H1 (cell line): ENCODE measurements at regions not wholly inside any gene's neighbourhood (a gene's known extent, or its start where the extent isn't known, plus 50 kb on each side); places are given as distances from the start of the nearest gene placed in this dataset.

Source experiments
- CTCF ChIA-PET: fragments of 300-600 bp; sonication (Branson Sonifier 250); formaldehyde crosslinking; loops from one replicate; lab custom pipeline; 2021; ENCODE audit not compliant: partially characterized antibody; lab: Charles Lee
- POLR2A ChIA-PET: fragments of 300-600 bp; sonication (Branson Sonifier 250); formaldehyde crosslinking; loops from one replicate; lab custom pipeline; 2021; ENCODE audit warnings: inconsistent platforms; ENCODE audit not compliant: partially characterized antibody; lab: Charles Lee
- DNase-seq, 2 experiments: peaks; one replicate each; pipeline versions ENCODE4 v3.0.0 to v3.0.0-alpha.2; 2010 to 2022; ENCODE audit warnings: low spot score in 2 of 2, low read depth in 1 of 2, mixed read lengths in 1 of 2
- FAIRE-seq: peaks from 2 replicates; lab custom pipeline; 2011; peaks lifted over from hg19 to GRCh38; lab: Jason Lieb, UNC
- H2AFZ ChIP-seq: 2 replicates; pipeline ENCODE4 v1.8.1; 2012; ENCODE audit warnings: low read length, inconsistent platforms
- H2AK5ac ChIP-seq: 2 replicates; pipeline ENCODE4 v1.6.1; 2013; ENCODE audit warnings: low read depth, low read length
- H2BK120ac ChIP-seq: replicated peaks from 2 replicates; pipeline ENCODE3; 2013; ENCODE audit warnings: low read depth, low read length, inconsistent platforms
- H2BK12ac ChIP-seq: 2 replicates; pipeline ENCODE4 v1.6.1; 2013; ENCODE audit warnings: low read depth, low read length
- H2BK15ac ChIP-seq: 2 replicates; pipeline ENCODE4 v1.6.1; 2013; ENCODE audit warnings: low read length
- H2BK20ac ChIP-seq: 2 replicates; pipeline ENCODE4 v1.6.1; 2013; ENCODE audit warnings: low read length
- H2BK5ac ChIP-seq: 2 replicates; pipeline ENCODE4 v1.6.1; 2013; ENCODE audit warnings: low read depth, low read length
- H3K14ac ChIP-seq: 2 replicates; pipeline ENCODE4 v1.6.1; 2013; ENCODE audit warnings: inconsistent platforms; ENCODE audit not compliant: insufficient read length
- H3K18ac ChIP-seq: 2 replicates; pipeline ENCODE4 v1.6.1; 2013; ENCODE audit warnings: low read length; ENCODE audit errors: extremely low read depth
- H3K23ac ChIP-seq: 2 replicates; pipeline ENCODE4 v1.6.1; 2013; ENCODE audit warnings: inconsistent platforms; ENCODE audit not compliant: insufficient read length
- H3K23me2 ChIP-seq: 2 replicates; pipeline ENCODE4 v1.6.1; 2013; ENCODE audit warnings: low read depth, low read length
- H3K27ac ChIP-seq: 2 replicates; pipeline ENCODE4 v1.6.1; 2011; ENCODE audit warnings: low read depth, low read length, inconsistent platforms
- H3K27me3 ChIP-seq, 4 experiments: replicated peaks in 1 of 4; 1 replicate in 1 of 4; 2 replicates in 3 of 4; pipeline versions ENCODE4 v1.6.1 to v1.8.1; 2011 to 2013; ENCODE audit warnings: low read length in 3 of 4, mild to moderate bottlenecking in 3 of 4, inconsistent platforms in 2 of 4, mixed read lengths in 2 of 4, moderate library complexity in 1 of 4; ENCODE audit not compliant: control insufficient read depth in 3 of 4, insufficient read depth in 3 of 4; ENCODE audit errors: extremely low read depth in 1 of 4
- H3K36me3 ChIP-seq, 4 experiments: 2 replicates each; pipeline versions ENCODE4 v1.6.1 to v1.8.1; 2011 to 2013; ENCODE audit warnings: mild to moderate bottlenecking in 4 of 4, low read length in 3 of 4, moderate library complexity in 2 of 4, control low read depth in 1 of 4, inconsistent platforms in 1 of 4; ENCODE audit not compliant: insufficient read depth in 4 of 4, control insufficient read depth in 2 of 4
- H3K4ac ChIP-seq: replicated peaks from 2 replicates; pipeline ENCODE3; 2013; ENCODE audit warnings: low read length, low read depth, mixed read lengths, inconsistent platforms; ENCODE audit not compliant: insufficient read length
- H3K4me1 ChIP-seq, 4 experiments: replicated peaks in 1 of 4; 1 replicate in 1 of 4; 2 replicates in 3 of 4; pipeline versions ENCODE4 v1.6.1 to v1.8.1; 2011 to 2013; ENCODE audit warnings: low read length in 3 of 4, inconsistent platforms in 2 of 4, mixed read lengths in 1 of 4; ENCODE audit not compliant: insufficient read depth in 4 of 4, control insufficient read depth in 3 of 4
- H3K4me2 ChIP-seq, 2 experiments: 2 replicates each; pipeline versions ENCODE4 v1.6.1 to v1.8.1; 2011 to 2013; ENCODE audit warnings: low read depth in 2 of 2, low read length in 2 of 2, control low read depth in 1 of 2, inconsistent platforms in 1 of 2, mild to moderate bottlenecking in 1 of 2; ENCODE audit not compliant: insufficient read depth in 1 of 2
- H3K4me3 ChIP-seq, 4 experiments: fragments of 200-600, 300-600 bp in 1 of 4; sonication (generic), shearing (Covaris generic), sonication (Bioruptor Twin) in 1 of 4; 2 replicates each; pipeline versions ENCODE4 v1.5.1 to v1.8.1; 2011 to 2016; ENCODE audit warnings: low read length in 4 of 4, low read depth in 3 of 4, control low read depth in 2 of 4, inconsistent platforms in 2 of 4, mild to moderate bottlenecking in 2 of 4, mixed read lengths in 1 of 4, moderate library complexity in 1 of 4; ENCODE audit not compliant: insufficient read depth in 2 of 4; ENCODE audit errors: extremely low read depth in 1 of 4
- H3K56ac ChIP-seq: replicated peaks from 2 replicates; pipeline ENCODE3; 2013; ENCODE audit warnings: low read depth, mild to moderate bottlenecking, mixed read lengths, low read length, inconsistent platforms; ENCODE audit not compliant: insufficient read length
- H3K79me1 ChIP-seq: 2 replicates; pipeline ENCODE4 v1.6.1; 2013; ENCODE audit warnings: low read depth, low read length, control low read depth
- H3K79me2 ChIP-seq, 2 experiments: 2 replicates each; pipeline versions ENCODE4 v1.6.1 to v1.8.1; 2012 to 2013; ENCODE audit warnings: low read length in 2 of 2, mild to moderate bottlenecking in 2 of 2, inconsistent platforms in 1 of 2; ENCODE audit not compliant: insufficient read depth in 2 of 2, control insufficient read depth in 1 of 2
- H3K9ac ChIP-seq, 4 experiments: replicated peaks in 1 of 4; 1 replicate in 1 of 4; 2 replicates in 3 of 4; pipeline versions ENCODE4 v1.6.1 to v1.8.1; 2011 to 2013; ENCODE audit warnings: low read depth in 3 of 4, low read length in 3 of 4, control low read depth in 2 of 4, mild to moderate bottlenecking in 2 of 4, moderate library complexity in 2 of 4, inconsistent platforms in 1 of 4; ENCODE audit errors: extremely low read depth in 1 of 4
- H3K9me3 ChIP-seq, 2 experiments: 2 replicates each; pipeline versions ENCODE4 v1.6.1 to v1.8.1; 2012 to 2013; ENCODE audit warnings: mild to moderate bottlenecking in 2 of 2, moderate library complexity in 2 of 2, control low read depth in 1 of 2, inconsistent platforms in 1 of 2, low read depth in 1 of 2, low read length in 1 of 2, mixed read lengths in 1 of 2; ENCODE audit not compliant: insufficient read depth in 2 of 2
- H4K20me1 ChIP-seq, 2 experiments: replicated peaks in 1 of 2; 2 replicates each; pipeline versions ENCODE3 to v1.8.1; 2011 to 2013; ENCODE audit warnings: inconsistent platforms in 2 of 2, low read length in 2 of 2, mild to moderate bottlenecking in 1 of 2; ENCODE audit not compliant: insufficient read depth in 2 of 2, control insufficient read depth in 1 of 2
- H4K5ac ChIP-seq: 2 replicates; pipeline ENCODE4 v1.6.1; 2013; ENCODE audit warnings: low read length, low read depth, mixed read lengths, inconsistent platforms; ENCODE audit not compliant: insufficient read length
- H4K8ac ChIP-seq: 2 replicates; pipeline ENCODE4 v1.8.0; 2013; ENCODE audit warnings: mild to moderate bottlenecking, moderate library complexity, low read length, inconsistent platforms; ENCODE audit not compliant: insufficient read depth; ENCODE audit errors: extremely low read depth
- H4K91ac ChIP-seq: replicated peaks from 2 replicates; pipeline ENCODE3; 2013; ENCODE audit warnings: low read length, mixed read lengths, inconsistent platforms; ENCODE audit not compliant: insufficient read length
- BACH1 ChIP-seq: IDR thresholded peaks from 2 replicates; pipeline ENCODE4 v1.6.1; 2012; ENCODE audit warnings: low read length, improper control_type of control experiment
- CHD1 ChIP-seq: IDR thresholded peaks from 2 replicates; pipeline ENCODE4 v1.6.1; 2012; ENCODE audit warnings: low read depth, low read length, improper control_type of control experiment
- CHD2 ChIP-seq: IDR thresholded peaks from 2 replicates; pipeline ENCODE4 v1.6.1; 2012; ENCODE audit warnings: low read length, improper control_type of control experiment
- POLR2A ChIP-seq, 2 experiments: IDR thresholded peaks; 1 replicate in 1 of 2; 2 replicates in 1 of 2; pipeline ENCODE4 v1.6.1; 2011; ENCODE audit warnings: low read depth in 2 of 2, low read length in 2 of 2, mild to moderate bottlenecking in 2 of 2; ENCODE audit errors: control extremely low read depth in 1 of 2
- POU5F1 ChIP-seq: IDR thresholded peaks from 2 replicates; pipeline ENCODE4 v1.6.1; 2011; ENCODE audit warnings: low read depth, mild to moderate bottlenecking, low read length, moderate library complexity
- RFX5 ChIP-seq: IDR thresholded peaks from 2 replicates; pipeline ENCODE4 v1.6.1; 2011; ENCODE audit warnings: low read depth, low read length, improper control_type of control experiment, borderline replicate concordance
- RNF2 ChIP-seq: fragments of 200-900, 300-1000 bp; sonication (generic); IDR thresholded peaks from 2 replicates; pipeline ENCODE4 v1.7.1; 2016; ENCODE audit warnings: borderline replicate concordance, low read depth, mild to moderate bottlenecking, antibody characterized with exemption, low read length; ENCODE audit not compliant: poor library complexity, severe bottlenecking; ENCODE audit errors: missing control alignments
- SAP30 ChIP-seq: fragments of 300-600 bp; sonication (generic); IDR thresholded peaks from 2 replicates; pipeline ENCODE4 v1.7.1; 2012; ENCODE audit warnings: low read length, moderate library complexity, mild to moderate bottlenecking, inconsistent platforms; ENCODE audit not compliant: insufficient read depth, insufficient replicate concordance
- SRF ChIP-seq: IDR thresholded peaks from 2 replicates; pipeline ENCODE4 v1.6.1; 2011; ENCODE audit warnings: mild to moderate bottlenecking, low read depth, low read length, moderate library complexity
- YY1 ChIP-seq: IDR thresholded peaks from 2 replicates; pipeline ENCODE4 v1.6.1; 2011; ENCODE audit warnings: low read depth, mild to moderate bottlenecking, low read length
- WGBS, 2 experiments: shearing (Covaris generic) in 1 of 2; methylation state at CpG; one replicate each; pipeline versions ENCODE4 v1.1.6 to v1.1.7; 2013 to 2015; ENCODE audit warnings: low lambda C conversion rate in 2 of 2, mixed read lengths in 2 of 2, inconsistent platforms in 1 of 2, low coverage in 1 of 2, missing lambda C conversion rate in 1 of 2; ENCODE audit not compliant: insufficient replicate concordance in 2 of 2, insufficient coverage in 1 of 2, insufficient read length in 1 of 2; ENCODE audit errors: extremely low coverage in 1 of 2, missing lambda C conversion rate in 1 of 2; 5-methylcytosine and 5-hydroxymethylcytosine counted together
- TF ChIP-seq, protein P1 (sequence below): IDR thresholded peaks from 2 replicates; pipeline ENCODE4 v1.6.1; 2011; ENCODE audit warnings: low read depth, mild to moderate bottlenecking, low read length; ENCODE audit not compliant: insufficient read depth

DNA sequence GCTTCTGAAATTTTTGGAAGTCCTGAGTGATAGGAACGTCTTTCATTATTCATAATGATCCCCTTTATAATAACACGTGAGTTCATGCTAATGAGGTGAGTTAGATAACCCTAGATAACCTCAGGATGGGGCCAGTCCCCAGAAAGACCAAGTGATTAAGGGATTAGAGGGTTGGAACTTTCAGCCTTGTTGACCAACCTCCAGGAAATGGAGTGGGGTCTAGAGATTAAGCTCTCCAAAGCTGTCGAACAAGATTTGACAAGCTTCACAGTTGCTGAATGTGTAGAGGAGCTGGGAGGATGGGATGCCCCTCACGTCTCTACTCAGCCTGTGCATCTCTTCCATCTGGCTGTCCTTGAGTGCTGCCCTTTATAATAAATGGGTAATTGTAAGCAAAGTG lies 107.1 kb downstream of the ZMAT3 start:
- Histone ChIP-seq H3K79me1 (no peaks in the 10 kb centered on the region), H3K18ac (no peak overlapping the region), H3K4me3 (no peak overlapping the region), H4K8ac (no peak overlapping the region), H4K20me1 (no peaks in the 10 kb centered on the region), H2BK12ac (no peak overlapping the region), H3K4me2 (no peak overlapping the region), H3K23ac (no peak overlapping the region), H3K9ac (no peak overlapping the region), H4K5ac (no peak overlapping the region), H3K23me2 (no peaks in the 10 kb centered on the region), H3K4me1 (peaks cover 0 to 4% (median 2%) of the 10 kb centered on the region in 4 experiments; a peak in 3 of 7 replicates), H2BK5ac (no peak overlapping the region), H3K27ac (no peak overlapping the region), H3K4ac (no peak overlapping the region), H2BK20ac (no peak overlapping the region), H3K56ac (no peak overlapping the region), H3K79me2 (no peaks in the 10 kb centered on the region), H2AFZ (no peak overlapping the region), H3K14ac (no peak overlapping the region), H3K9me3 (no peaks in the 10 kb centered on the region), H3K27me3 (no peaks in the 10 kb centered on the region), H3K36me3 (no peaks in the 10 kb centered on the region), H2AK5ac (no peak overlapping the region), H4K91ac (no peak overlapping the region), H2BK120ac (no peak overlapping the region), H2BK15ac (no peak overlapping the region)
- no peak for DNase-seq
- ChIA-PET CTCF (interaction anchor here (0.5 to 0.9 kb wide), 2 partner anchors 488 to 1913 kb away, joined by 3 to 4 read pairs; no protein-coding TSS in a partner anchor), POLR2A (no interaction called here)
- no peak for TF ChIP-seq RNF2
- no peak for TF ChIP-seq RFX5
- TF ChIP-seq, protein P1, sequence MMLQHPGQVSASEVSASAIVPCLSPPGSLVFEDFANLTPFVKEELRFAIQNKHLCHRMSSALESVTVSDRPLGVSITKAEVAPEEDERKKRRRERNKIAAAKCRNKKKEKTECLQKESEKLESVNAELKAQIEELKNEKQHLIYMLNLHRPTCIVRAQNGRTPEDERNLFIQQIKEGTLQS, result no peak
- TF ChIP-seq YY1, result no peak
- TF ChIP-seq BACH1, result no peak
- no peak for TF ChIP-seq CHD1
- no peak for TF ChIP-seq SAP30
- TF ChIP-seq POU5F1, result no peak
- no peak for TF ChIP-seq POLR2A (IDR thresholded peaks at IDR 0.05; ENCODE audit: control extremely low read depth in 1 of 2, low read depth in 2 of 2, low read length in 2 of 2)
- TF ChIP-seq CHD2, result no peak
- TF ChIP-seq SRF, result no peak
- no peak for FAIRE-seq
- WGBS, 2 experiments, result 90% methylated on average over 4 of the region's 4 CpGs; no CpG with 5 or more reads in 1 of the 2 experiments
